22Rv1 (cell line): ENCODE measurements at regions not wholly inside any gene's neighbourhood (a gene's known extent, or its start where the extent isn't known, plus 50 kb on each side); places are given as distances from the start of the nearest gene placed in this dataset.

ENCODE experiments used
- CTCF ChIP-seq: fragments of 450-650 bp; IDR thresholded peaks from 2 replicates; pipeline ENCODE4 v1.5.1; 2017; ENCODE audit warnings: mild to moderate bottlenecking
- ZFX ChIP-seq: fragments of 450-650 bp; IDR thresholded peaks from 2 replicates; pipeline ENCODE4 v1.6.1; 2017; ENCODE audit warnings: antibody characterized with exemption, borderline replicate concordance

DNA sequence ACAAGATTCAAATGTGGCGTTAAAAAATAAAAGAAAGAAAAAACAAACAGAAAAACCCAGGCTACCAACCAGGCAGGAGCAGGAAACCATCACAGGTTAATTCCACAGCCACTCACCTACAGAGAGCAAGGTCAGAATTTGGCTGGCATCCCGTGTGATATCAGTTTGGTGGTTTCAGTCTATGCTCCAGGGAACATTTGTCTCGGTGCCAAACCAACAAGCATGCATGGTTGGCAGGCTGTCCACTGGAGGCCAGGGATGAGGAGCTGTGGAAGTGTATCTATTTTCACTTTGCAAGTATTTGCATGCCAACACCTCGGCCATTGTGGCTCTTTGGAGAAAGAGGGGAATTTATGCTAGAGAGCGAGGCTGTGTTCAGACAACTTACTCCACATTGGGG lies 53.1 kb upstream of the PROX1 start:
- TF ChIP-seq CTCF (no peak), ZFX (no peak)
